GM12892 (cell line): ENCODE measurements at regions not wholly inside any gene's neighbourhood (a gene's known extent, or its start where the extent isn't known, plus 50 kb on each side); places are given as distances from the start of the nearest gene placed in this dataset.

Source experiments
- POLR2A ChIP-seq: IDR thresholded peaks from 2 replicates; pipeline ENCODE4 v1.6.1; 2011; ENCODE audit warnings: low read depth, low read length, control low read depth
- TAF1 ChIP-seq: IDR thresholded peaks from 2 replicates; pipeline ENCODE4 v1.6.1; 2011; ENCODE audit warnings: low read depth, mild to moderate bottlenecking, control low read depth, low read length, borderline replicate concordance

GRCh38 chr15:95169541-95170459 lies 938.4 kb downstream of the MCTP2 start:
- TF ChIP-seq POLR2A: no peak
- TF ChIP-seq TAF1: no peak
